ENCODE measurements at regions not wholly inside any gene's neighbourhood (a gene's known extent, or its start where the extent isn't known, plus 50 kb on each side); places are given as distances from the start of the nearest gene placed in this dataset.

DNA sequence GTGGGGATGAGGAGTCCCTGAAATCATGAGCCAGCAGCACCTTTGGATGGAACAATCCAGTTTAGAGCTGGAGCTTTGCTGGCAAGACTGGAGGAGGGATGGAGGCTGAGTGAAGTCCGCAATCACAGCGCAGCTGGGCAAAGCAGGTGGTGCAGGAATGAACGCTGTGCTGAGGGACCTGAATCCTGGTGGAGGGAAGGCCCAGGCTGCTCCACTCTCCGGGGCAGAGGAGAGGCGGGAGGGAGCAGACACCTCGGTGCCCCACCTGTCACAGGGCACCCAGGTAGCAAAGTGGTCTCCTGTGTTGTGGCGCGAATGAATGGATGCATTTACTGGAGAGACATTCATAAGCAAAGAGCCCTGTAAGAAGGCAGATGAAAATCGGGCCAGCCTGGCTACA lies 124.8 kb upstream of the ANO1 start:
- DNase-seq: no peak

DNA sequence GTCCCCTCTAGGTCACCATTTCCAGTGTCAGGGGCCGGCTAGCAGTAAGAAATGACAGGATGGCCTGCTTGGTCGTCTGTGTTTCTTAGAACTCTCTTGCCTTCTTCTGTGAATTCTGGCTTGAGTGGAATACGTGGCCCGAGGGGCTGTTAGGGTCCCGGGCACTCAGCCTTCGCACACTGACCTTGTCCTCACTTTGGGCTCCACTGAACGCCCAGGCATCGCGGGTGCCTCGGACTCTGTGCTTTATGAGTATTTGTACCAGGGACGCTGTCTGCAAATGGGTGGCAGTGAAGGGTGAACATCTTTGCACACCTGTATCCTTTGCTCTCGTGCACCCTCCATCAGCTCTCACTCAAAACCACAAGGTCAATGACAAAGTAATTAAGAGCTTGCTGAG lies 123.4 kb upstream of the ANO1 start:
- no peak for DNase-seq

DNA sequence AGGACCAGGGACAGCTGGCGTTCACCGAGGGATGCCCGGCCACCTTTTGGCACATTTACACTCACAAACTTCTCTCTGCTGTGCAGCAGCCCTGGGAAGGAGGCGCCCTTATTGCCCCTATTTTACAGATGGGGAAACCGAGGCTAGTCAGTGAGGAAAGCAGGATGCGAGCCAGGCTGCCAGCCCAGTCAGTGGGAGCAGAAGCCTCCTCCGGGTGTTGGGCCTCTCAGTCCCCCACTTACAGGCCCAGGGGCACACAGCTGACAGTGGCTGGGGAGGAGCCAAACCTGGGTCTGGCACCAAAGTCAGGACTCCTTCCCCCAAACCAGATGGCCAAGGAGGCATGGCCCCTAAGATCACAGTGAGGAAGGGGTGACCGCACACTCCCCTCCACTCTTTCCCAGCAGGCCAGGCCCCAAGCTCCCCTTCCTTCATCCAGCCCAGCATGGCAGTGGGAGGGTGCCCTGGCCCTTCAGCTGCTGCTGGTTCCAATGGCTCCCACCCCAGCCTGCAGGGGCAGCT lies 121.4 kb upstream of the ANO1 start:
- DNase-seq: no peak

DNA sequence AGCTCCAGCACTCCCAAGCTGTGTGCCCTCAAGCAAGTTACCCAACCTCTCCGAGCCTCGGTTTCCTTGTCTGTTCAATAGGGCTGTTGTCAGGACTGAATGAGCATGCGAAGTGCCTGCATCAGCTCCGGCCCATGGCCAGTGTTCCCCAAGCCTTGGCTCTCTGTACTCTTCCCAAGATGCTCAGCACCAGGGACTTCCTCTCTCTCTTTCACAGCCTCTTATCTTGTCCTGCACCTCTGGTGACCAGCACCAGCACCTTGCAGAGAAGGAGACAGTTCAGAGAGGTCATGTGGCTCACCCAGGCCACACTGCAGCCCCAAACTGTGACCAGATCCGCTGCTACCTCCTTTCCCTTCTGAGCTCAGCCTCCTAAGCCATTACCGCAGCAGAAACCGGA lies 120.3 kb upstream of the ANO1 start:
- DNase-seq: no peak

DNA sequence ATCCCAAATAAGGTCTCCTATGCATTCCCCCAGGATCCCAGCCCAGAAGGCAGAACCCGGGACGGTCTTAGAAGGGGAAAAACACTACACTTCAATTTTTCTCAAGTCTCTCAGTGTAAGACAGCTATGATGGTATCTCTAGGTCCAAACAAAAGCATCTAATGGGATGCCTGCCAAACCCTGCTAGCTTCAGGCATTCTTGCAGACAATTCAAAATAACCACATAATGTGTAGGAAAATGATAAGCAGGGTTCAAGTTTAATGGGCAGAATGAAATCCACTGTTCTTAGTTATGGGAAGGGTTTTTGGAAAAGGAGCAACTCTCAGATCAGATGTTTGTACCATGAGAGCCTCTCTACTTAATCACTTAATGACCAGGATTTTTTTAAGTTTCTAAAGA lies 119.8 kb upstream of the ANO1 start:
- no peak for DNase-seq

DNA sequence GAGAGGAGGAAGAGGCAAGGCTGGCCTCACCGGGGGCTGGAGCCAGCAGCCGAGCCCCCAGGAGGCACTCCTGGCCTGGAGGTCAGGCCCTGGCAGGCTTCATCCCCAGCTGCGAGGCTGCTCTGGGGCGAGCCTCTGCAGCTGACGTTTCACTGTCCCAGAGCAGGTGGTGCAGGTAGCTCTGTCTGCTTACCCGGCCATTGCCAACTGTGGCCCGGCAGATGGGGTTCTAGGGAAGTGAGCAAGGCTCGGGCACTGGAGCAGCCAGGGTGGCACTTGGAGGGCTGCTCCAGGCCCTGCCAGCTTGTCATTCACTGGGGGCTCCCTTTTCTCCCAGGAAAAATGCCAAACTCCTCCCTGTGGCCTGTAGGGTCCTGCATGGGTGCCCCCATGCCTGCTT lies 118.7 kb upstream of the ANO1 start:
- DNase-seq: no peak

DNA sequence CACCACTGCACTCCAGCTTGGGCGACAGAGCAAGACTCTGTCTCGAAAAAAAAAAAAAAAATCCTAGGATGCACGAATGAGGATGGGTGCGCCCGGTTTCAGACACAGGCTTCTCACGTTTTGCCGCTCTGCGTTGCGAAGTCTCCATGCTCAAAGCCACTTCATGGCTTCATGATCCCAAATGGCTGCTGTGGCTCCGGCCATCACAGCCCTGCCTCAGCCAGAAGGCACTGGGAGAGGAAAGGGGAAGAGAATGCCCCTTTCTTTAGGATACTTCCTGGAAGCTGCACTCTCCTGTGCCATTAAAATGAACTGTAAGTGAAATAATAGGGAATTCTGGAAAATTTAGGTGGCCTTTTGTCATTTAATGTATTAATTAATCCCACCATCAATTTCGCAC lies 116.4 kb upstream of the ANO1 start:
- no peak for DNase-seq

DNA sequence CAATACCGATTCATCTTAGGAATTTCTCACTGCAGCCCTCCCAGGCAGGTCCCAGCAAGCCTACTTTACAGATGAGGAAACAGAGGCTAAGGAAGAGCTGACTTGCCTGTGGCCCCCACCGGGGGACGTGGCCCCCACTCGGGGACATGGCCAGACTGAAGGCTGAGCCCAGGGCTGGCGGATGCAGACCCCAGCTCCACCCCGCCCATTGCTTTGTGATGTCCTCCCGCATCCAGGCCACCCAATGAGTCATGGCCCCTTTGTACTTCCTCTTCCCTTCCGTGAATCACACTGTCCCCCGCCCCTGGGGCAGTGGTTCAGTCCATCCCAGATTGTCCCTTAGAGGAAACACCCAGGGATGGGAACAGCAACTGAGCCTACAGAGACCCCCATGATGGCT lies 116.0 kb upstream of the ANO1 start:
- DNase-seq: no peak

DNA sequence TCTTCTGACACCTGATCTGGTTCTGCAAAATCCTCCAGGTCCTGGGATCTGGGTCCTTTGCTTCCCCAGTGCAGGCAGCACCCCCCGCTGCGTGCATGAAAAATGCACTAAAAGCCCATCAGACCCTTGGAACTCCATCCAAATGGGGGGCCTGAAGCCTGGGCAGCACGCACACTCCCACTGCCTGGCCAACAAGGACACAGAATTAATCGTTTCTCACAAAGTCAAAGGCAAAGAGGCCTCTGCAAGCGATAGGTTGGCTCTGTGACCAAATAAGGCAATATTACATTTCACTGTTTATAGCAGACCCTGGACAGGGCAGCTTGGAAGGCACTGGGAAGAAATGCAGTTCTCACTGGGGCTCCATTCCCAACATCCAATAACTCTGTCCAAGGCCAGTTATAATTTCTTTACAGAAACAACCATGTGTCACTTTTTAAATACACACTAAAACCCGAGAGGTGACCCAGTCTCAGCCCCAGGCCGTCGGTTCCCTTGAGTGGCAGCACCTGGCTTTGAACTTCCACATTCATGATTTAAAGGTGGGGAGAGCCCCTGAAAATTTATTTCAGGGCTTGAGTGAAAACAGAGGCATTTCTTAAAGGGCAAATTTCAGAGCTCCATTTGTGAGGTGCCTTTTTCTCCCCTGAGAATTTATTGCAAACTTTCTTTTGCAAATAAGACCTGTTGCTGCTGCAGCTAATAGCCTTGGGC lies 114.4 kb upstream of the ANO1 start:
- DNase-seq: no peak

DNA sequence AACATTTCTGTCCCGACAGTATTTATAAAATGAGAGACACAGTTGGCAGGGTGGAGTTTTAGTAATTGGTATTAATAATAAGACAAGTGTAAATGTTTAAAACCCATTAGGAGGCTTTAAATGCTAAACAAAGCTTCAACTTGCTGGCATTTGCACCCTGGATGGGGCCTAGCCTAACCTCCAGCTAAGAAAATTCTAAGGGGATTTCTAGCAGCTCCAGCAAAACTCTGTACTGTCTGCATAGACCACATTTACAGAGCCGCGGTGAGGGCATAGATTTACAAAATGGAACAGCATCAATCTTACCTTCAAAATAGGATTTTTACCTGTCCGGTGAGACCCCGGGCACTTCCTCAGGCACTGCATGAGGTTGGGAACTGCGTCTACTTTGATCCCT lies 113.9 kb upstream of the ANO1 start:
- DNase-seq: no peak

DNA sequence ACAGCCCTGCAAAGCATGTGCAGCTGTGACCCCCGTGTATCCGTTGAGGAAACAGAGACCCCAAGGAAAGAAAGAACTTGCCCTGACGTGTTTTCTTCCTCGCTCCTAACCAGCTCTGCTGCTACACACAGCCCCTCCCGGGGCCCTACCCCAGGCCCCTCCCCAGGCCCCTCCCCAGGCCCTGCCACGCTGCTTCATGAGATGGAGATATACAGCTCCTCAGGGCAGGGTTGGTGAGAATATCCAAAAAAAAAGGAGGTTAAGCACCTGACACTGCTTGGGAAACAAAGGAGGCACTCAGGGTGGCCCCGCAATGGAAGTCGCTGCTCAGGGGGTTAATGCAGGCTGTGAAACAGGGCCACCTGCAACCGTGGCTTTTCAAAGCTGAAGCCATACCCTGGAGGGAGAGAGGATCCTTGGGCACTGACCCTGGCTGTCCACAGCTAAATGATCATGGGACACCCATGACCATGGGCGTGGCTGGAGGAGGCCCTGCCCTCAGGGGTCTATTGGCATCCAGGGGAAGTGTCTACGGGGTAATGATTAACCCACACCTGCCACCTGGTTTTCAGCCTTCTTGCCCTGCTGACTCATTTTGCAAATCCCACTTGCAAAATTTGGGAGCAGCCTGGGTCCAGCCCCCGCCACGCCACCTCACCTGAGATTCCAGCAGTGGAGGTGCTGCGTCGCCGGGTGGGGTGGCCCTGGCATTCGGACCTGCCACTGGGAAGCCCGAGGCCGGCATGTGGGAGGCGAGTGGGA lies 112.1 kb upstream of the ANO1 start:
- no peak for DNase-seq

DNA sequence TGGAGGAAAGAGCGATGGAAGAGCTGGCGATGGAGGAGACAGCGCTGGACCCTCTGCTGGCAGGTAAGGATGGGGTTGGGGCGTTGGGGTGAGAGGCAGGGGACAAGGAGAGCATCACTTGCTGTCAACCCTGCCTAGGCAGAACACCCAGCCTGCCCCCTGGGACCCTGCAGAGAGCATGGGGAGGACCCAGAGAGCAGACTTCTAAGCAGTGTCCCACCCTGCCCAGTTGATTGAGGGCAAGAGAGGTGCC lies 111.6 kb upstream of the ANO1 start:
- DNase-seq: no peak

DNA sequence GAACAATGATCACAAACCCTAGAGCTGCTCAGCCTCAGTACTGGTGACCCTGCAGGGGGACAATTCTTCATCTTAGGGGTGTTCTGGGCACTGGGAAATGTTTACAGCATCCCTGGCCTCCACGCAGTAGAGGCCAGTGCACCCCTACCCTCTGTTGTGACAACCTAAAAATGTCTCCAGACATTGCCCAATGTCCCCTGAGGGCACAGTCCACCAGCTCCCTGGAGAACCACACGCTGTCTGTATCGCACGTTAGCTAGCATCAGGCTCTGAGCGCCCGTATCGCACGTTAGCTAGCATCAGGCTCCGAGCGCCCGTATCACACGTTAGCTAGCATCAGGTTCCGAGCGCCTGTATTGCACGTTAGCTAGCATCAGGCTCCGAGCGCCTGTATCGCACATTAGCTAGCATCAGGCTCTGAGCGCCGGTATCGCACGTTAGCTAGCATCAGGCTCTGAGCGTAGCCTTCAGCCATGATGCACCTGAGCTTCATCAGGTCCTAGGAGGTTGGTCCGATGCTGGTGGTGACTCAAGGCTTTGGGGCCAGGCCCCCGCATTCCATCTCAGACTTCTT lies 111.1 kb upstream of the ANO1 start:
- no peak for DNase-seq

DNA sequence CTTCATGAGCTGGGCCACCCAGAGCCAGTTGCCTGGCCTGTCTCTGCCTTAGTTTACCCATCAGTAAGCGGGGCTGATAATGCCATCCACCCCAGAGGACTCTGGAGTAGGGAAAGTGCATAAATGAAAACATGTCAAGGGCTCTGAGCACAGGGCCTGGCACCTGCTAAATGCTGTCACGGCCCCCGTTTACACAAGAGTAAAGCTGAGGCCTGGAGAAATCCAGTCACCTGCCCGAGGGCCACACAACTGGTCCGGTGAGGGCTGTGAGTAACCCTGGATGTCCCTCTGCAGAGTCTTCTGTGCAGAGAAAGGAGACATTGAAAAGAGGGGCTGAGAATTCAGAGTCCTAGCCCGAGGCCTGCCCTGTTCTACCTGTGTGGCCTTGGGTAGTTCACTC lies 110.6 kb upstream of the ANO1 start:
- DNase-seq: no peak

DNA sequence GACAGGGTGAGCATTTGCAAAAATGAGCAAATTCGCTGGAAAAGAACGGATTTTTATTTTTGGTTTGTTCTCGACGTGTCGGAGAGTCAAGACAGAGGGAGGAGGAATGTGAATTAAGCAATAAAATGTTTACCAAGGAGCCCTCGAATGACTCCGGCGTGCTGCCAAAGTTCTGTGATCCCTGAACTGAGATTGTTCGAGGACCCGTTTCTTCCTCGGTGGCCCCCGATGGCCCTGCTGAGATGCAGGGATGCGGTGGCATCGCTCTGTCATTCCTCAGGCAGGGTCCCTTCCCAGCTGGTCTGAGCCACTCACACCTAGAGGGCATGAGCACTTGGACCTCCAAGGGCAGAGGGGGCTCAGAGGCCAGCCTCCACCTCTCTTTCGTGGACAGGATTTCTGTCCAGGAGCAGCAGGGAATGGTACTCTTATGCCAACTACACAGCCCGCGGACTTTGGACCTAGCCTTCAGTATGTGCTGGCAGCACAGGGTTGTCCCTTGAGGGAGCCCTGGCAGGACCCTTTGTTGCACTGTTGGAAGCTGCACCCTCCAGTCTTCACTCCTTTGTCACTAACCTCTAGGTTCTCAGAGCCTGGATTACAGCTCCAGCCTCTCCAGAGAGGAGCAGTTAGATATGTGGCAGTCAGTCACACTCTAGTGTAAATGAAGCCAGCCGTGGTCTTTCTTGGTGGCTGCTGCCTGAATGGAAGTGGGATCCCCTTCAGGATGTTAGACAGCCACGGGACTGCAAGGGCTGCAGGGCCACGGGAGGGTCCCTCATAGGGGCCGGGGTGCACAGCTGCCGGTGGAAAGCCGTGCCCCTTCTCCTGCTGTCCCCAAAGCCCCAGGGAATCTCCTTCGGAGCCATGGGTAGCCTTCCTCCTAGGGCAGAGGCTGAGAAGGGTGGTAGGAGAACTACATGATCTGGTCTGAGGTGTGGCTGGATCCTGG lies 109.4 kb upstream of the ANO1 start:
- DNase-seq: no peak

DNA sequence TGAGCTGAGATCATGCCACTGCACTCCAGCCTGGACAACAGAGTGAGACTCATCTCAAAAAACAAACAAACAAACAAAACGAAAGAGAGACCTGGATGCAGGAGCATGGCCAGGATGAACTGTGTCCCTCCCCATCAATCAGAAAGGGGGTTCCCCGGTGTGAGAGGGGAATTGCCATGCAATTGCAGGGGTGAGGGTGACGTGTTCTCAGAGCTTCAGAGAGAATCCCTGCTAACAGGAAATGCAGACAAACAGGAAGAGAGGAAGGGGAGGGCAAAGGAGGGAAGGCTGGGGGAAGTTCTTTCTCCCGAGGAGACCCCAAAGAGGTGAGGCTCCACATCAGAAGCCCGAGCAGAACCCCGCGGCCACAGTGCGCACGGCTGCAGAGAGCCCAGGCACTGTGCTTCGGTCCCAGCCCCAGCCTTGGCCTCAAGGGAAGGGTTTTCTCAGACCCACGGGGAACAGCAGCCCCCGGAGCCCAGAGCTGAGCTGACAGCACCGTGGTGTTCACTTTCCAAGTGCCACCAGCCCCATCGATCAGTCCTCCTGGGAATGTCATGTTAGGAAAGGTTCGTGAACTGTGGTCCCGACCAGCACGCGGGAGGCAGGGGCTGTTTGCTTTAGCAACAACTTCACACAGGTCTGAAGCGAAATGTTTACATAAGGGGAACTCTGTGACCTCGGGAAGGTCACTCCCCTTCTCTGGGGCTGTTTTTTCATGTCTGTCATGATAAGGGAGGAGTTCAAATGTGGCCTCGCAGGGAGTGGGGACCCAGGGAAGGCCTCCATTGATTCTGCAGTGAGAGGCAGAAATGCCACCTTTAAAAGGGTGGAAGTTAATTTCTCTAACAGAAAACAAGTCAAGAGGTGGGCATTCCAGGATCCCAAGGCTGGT lies 108.0 kb upstream of the ANO1 start:
- DNase-seq: no peak

DNA sequence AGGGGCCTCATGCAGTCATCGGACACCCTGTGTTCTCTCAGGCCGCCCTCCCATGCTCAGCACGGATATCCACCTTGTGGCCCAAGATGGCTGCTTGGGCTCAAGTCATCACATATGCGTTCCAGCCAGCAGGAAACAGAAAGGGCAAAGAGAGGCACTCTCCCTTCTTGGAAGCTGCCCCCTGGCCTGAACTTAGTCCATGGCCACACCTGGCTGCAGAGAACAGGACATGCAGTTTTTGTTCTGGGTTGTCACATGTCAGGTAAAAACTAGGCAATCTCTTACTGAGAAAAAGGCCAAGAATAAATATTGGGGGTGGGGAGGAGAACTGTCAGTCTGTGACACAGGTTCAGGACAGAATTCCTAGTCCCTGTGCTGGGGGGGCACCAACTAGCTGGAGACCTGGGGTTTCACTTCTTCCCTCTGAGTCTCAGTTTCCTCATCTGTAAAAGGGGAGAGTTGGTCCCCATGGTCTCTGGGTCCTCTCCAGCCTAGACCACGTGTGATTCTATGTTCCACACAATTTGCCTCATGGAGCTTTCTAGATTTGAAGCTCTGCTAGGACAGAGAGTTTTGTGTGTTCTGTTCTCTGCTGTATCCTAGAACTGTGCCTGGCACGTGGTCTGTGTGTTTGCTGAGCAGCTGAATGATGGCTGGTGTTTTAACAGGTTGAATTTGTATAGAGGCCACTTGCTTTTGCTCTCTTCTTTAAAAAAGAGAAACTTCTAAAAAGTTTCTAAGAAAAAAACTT lies 107.2 kb upstream of the ANO1 start:
- no peak for DNase-seq

DNA sequence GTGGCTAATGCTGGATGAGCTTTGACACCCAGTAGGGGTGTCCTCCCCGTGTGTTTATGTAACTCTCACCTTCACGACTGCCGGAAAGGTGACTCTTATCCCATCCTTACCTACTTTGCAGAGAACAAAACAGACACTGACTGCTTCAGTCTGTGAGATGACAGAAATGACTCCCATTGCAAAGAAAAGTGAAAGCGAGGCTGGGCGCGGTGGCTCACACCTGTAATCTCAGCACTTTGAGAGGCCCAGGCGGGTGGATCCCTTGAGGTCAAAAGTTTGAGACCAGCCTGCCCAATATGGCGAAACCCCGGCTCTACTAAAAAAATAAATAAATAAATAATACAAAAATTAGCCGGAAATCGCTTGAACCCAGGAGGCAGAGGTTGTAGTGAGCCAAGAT lies 106.4 kb upstream of the ANO1 start:
- no peak for DNase-seq

DNA sequence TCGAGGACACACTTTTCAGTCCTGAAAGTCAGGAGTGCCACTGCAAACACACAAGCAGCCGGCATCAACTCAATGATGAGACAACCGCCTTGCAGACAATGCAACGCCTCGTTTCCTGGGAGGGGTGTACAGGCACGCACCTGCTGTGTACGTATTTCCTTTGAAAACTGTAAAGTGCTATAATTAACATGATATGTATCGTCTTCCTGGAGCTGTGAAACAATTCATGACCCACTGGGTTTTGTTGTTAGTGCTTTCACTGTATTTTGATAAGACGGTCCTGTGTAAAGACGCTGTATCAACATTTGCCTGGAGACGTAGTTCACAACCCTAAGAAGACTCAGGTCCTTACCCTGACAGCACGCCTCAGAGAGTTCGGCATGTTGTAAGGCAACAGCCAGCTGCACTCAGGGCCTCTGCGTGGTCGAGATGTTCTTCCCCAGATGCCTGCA lies 105.7 kb upstream of the ANO1 start:
- DNase-seq: no peak

DNA sequence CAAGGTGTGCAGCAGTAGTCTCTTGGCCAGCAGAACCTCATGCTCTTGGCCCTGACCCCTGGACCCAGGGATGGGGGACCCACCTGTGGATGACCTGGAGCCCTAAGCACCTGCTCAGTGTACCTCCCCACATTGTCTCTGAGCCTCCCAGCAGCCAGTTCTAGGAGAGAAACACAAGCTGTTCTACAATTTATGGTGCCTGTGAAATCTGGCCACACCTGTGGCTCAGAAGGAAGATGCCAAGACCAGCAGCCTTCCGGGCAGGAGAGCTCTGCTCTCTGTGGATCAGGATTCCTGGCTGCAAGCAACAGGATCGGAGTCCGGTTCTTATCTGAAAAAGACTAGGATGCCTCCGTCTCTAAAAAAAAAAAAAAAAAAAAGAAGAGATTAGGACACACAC lies 103.6 kb upstream of the ANO1 start:
- no peak for DNase-seq

DNA sequence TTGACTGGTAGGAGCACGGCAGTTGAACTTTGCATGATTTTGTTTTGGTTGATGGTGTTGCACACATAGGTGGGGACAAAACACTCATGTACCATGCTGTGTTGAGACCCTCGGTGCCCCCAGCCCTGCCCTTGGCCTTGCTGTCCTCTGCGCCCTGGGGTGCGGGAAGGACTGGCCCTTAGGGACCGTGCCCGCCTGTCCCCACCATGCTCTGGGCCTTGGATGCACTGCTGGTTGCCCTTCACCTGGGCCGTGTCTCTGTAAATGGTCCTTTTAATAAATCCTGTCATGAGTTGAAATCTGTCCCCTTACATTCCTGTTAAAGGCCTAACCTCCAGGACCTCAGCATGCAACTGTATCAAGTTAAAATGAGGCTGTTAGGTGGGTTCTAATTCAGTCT lies 102.3 kb upstream of the ANO1 start:
- no peak for DNase-seq

DNA sequence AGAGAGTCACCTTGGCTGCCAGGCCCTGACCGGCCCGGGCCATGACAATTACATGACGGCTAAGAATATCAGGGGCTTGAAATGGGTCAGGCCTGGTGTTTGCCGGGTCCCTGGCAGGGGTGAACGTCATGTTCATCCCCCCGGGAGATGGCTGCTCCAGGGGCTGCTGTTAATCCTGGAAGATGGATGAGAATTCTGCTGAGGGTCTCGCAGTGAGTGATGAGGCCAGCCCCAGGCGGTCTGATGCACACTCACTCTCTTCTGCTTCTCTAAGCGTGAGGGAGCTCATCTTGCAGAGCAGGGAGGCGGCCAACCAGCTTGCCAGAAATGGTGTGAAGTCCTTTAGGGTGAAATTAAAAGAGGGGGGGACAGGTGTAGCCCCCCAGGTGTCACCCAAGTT lies 101.3 kb upstream of the ANO1 start:
- DNase-seq: no peak
